Colonic mucosa (tissue), 4 donors: ENCODE measurements at regions not wholly inside any gene's neighbourhood (a gene's known extent, or its start where the extent isn't known, plus 50 kb on each side); places are given as distances from the start of the nearest gene placed in this dataset.

ENCODE experiments used
- DNase-seq: peaks from one replicate; pipeline ENCODE4 v3.0.0-alpha.2; 2020
- H3K27ac ChIP-seq: fragments of 200-600 bp; one replicate; pipeline ENCODE4 v1.8.0; 2021
- H3K27me3 ChIP-seq: fragments of 200-600 bp; one replicate; pipeline ENCODE4 v1.8.0; 2021
- H3K36me3 ChIP-seq: fragments of 200-600 bp; one replicate; pipeline ENCODE4 v1.8.0; 2021
- H3K4me1 ChIP-seq: fragments of 200-600 bp; one replicate; pipeline ENCODE4 v1.8.0; 2021; ENCODE audit warnings: mild to moderate bottlenecking
- H3K4me3 ChIP-seq: fragments of 200-600 bp; one replicate; pipeline ENCODE4 v1.8.0; 2021
- H3K9ac ChIP-seq, 2 donors: one replicate each; pipeline ENCODE4 v1.7.0; 2013; ENCODE audit warnings: control low read depth in 2 of 2, low read depth in 2 of 2, low read length in 2 of 2
- H3K9me3 ChIP-seq: fragments of 200-600 bp; one replicate; pipeline ENCODE4 v1.8.0; 2021
- CTCF ChIP-seq: fragments of 200-600 bp; IDR thresholded peaks from one replicate; pipeline ENCODE4 v1.8.0; 2022; ENCODE audit warnings: antibody characterized with exemption, mild to moderate bottlenecking
- intact Hi-C: fragments of 100-400 bp; cut with DNase I; formaldehyde crosslinking; loops from one replicate; pipeline ENCODE4 v1.14.1; 2022
- donor health status: healthy.
- donor health status: DM: no; HTN: no; CAD: no.
- donor health status: DM: no; HTN: no; CAD: no.

GRCh38 chr3:6571448-6571847, 289.5 kb upstream of the GRM7 start:
- Histone ChIP-seq H3K27me3 (no peaks in the 10 kb centered on the region), H3K27ac (no peak overlapping the region), H3K4me3 (no peak overlapping the region), H3K9ac (no peak overlapping the region), H3K36me3 (no peaks in the 10 kb centered on the region), H3K9me3 (no peaks in the 10 kb centered on the region), H3K4me1 (no peaks in the 10 kb centered on the region)
- intact Hi-C loops = no loop called here
- no peak for TF ChIP-seq CTCF
- DNase-seq = no peak

GRCh38 chr3:6577584-6577983, 283.3 kb upstream of the GRM7 start:
- H3K9me3 ChIP-seq = no peaks in the 10 kb centered on the region
- TF ChIP-seq CTCF = no peak
- DNase-seq = no peak
- H3K9ac ChIP-seq = no peak overlapping the region
- intact Hi-C loops = no loop called here
- no peaks in the 10 kb centered on the region for H3K27me3 ChIP-seq
- H3K4me3 ChIP-seq = no peak overlapping the region
- no peak overlapping the region for H3K27ac ChIP-seq
- no peaks in the 10 kb centered on the region for H3K4me1 ChIP-seq
- H3K36me3 ChIP-seq = no peaks in the 10 kb centered on the region

GRCh38 chr3:6578526-6578925, 282.4 kb upstream of the GRM7 start:
- H3K27me3 ChIP-seq = no peaks in the 10 kb centered on the region
- H3K9me3 ChIP-seq = no peaks in the 10 kb centered on the region
- H3K36me3 ChIP-seq = no peaks in the 10 kb centered on the region
- no peak for DNase-seq
- no peak overlapping the region for H3K9ac ChIP-seq
- intact Hi-C loops = no loop called here
- H3K27ac ChIP-seq = no peak overlapping the region
- no peaks in the 10 kb centered on the region for H3K4me1 ChIP-seq
- TF ChIP-seq CTCF = no peak
- no peak overlapping the region for H3K4me3 ChIP-seq

- TF ChIP-seq CTCF = no peak
- no peak overlapping the region for H3K9ac ChIP-seq
- intact Hi-C loops = no loop called here
- no peaks in the 10 kb centered on the region for H3K27me3 ChIP-seq
- DNase-seq = no peak
- H3K4me3 ChIP-seq = no peak overlapping the region
- H3K27ac ChIP-seq = no peak overlapping the region
- H3K36me3 ChIP-seq = no peaks in the 10 kb centered on the region
- no peaks in the 10 kb centered on the region for H3K9me3 ChIP-seq
- H3K4me1 ChIP-seq = no peaks in the 10 kb centered on the region
Observed at GRCh38 chr3:6580808-6581207, 280.1 kb upstream of the GRM7 start.

GRCh38 chr3:6585360-6585759, 275.6 kb upstream of the GRM7 start:
- Histone ChIP-seq H3K36me3 (no peaks in the 10 kb centered on the region), H3K27ac (no peak overlapping the region), H3K27me3 (no peaks in the 10 kb centered on the region), H3K9ac (no peak overlapping the region), H3K4me1 (no peaks in the 10 kb centered on the region), H3K9me3 (no peaks in the 10 kb centered on the region), H3K4me3 (no peak overlapping the region)
- no peak for DNase-seq
- intact Hi-C loops = no loop called here
- no peak for TF ChIP-seq CTCF

GRCh38 chr3:6600237-6600636, 260.7 kb upstream of the GRM7 start:
- Histone ChIP-seq H3K4me1 (no peaks in the 10 kb centered on the region), H3K27me3 (no peaks in the 10 kb centered on the region), H3K9ac (no peak overlapping the region), H3K36me3 (no peaks in the 10 kb centered on the region), H3K9me3 (no peaks in the 10 kb centered on the region), H3K27ac (no peak overlapping the region), H3K4me3 (no peak overlapping the region)
- no peak for TF ChIP-seq CTCF
- intact Hi-C loops = no loop called here
- no peak for DNase-seq
